Osteoblast (primary cell): ENCODE measurements at regions not wholly inside any gene's neighbourhood (a gene's known extent, or its start where the extent isn't known, plus 50 kb on each side); places are given as distances from the start of the nearest gene placed in this dataset.

Experiments used
- DNase-seq: peaks from one replicate; pipeline ENCODE4 v3.0.0; 2011; ENCODE audit warnings: low spot score, mixed read lengths; ENCODE audit not compliant: insufficient read length; ENCODE audit errors: missing footprints
- H2AFZ ChIP-seq: 2 replicates; pipeline ENCODE4 v1.6.0; 2011; ENCODE audit warnings: mild to moderate bottlenecking, low read length
- H3K27ac ChIP-seq: 2 replicates; pipeline ENCODE4 v1.5.1; 2011; ENCODE audit warnings: mild to moderate bottlenecking, low read depth, low read length, moderate library complexity
- H3K27me3 ChIP-seq: 2 replicates; pipeline ENCODE4 v1.6.0; 2012; ENCODE audit warnings: mild to moderate bottlenecking, control low read depth, inconsistent platforms, low read length, moderate library complexity; ENCODE audit not compliant: insufficient read depth
- H3K36me3 ChIP-seq: 2 replicates; pipeline ENCODE4 v1.5.1; 2011; ENCODE audit warnings: mild to moderate bottlenecking, low read length, control low read depth, moderate library complexity; ENCODE audit not compliant: insufficient read depth
- H3K4me1 ChIP-seq: 2 replicates; pipeline ENCODE4 v1.5.1; 2011; ENCODE audit warnings: mild to moderate bottlenecking, low read length, control low read depth, moderate library complexity; ENCODE audit not compliant: insufficient read depth
- H3K4me2 ChIP-seq: 2 replicates; pipeline ENCODE4 v1.6.0; 2011; ENCODE audit warnings: mild to moderate bottlenecking, low read length; ENCODE audit not compliant: insufficient read depth
- H3K4me3 ChIP-seq: fragments of 200-600 bp; sonication (generic); 3 replicates; pipeline ENCODE4 v1.5.1; 2012; ENCODE audit warnings: mild to moderate bottlenecking, low read length, inconsistent platforms; ENCODE audit not compliant: insufficient read depth
- H3K79me2 ChIP-seq: 2 replicates; pipeline ENCODE4 v1.6.0; 2012; ENCODE audit warnings: mild to moderate bottlenecking, low read length, control low read depth, inconsistent platforms; ENCODE audit not compliant: insufficient read depth
- H3K9me3 ChIP-seq: 2 replicates; pipeline ENCODE4 v1.5.1; 2011; ENCODE audit warnings: low read depth, low read length, control low read depth
- H4K20me1 ChIP-seq: 2 replicates; pipeline ENCODE4 v1.6.0; 2012; ENCODE audit warnings: mild to moderate bottlenecking, low read length, control low read depth; ENCODE audit not compliant: insufficient read depth
- TF ChIP-seq, protein P1 (sequence below): IDR thresholded peaks from 2 replicates; pipeline ENCODE4 v1.5.1; 2011; ENCODE audit warnings: mild to moderate bottlenecking, low read depth, low read length, moderate library complexity; ENCODE audit errors: extremely low read depth

DNA sequence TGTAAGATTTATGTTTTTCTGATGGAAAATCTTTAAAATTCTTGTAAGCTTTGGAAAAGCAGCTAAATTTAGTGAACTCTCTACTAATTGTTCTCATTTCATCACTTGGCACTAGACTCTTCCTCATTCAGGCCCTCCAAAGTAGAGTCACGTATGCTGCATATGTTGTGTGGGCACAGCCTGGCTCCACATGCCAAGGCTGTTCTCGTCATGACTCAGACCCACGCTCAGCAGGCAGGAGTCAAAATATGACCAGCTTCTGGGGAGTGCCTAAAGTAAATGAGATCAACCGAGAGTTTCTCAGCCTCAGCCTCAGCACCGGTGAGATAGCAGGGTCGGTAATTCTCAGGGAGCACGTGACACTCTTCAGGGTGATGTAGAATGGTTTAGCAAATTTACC lies 1672.9 kb downstream of the REEP3 start:
- H3K79me2 ChIP-seq, result no peaks in the 10 kb centered on the region
- H3K4me2 ChIP-seq, result no peak overlapping the region
- no peak for DNase-seq
- no peak overlapping the region for H3K27ac ChIP-seq
- H3K9me3 ChIP-seq, result peaks cover 3% of the 10 kb centered on the region
- H2AFZ ChIP-seq, result no peak overlapping the region
- H3K27me3 ChIP-seq, result no peaks in the 10 kb centered on the region
- no peaks in the 10 kb centered on the region for H3K36me3 ChIP-seq
- TF ChIP-seq, protein P1, sequence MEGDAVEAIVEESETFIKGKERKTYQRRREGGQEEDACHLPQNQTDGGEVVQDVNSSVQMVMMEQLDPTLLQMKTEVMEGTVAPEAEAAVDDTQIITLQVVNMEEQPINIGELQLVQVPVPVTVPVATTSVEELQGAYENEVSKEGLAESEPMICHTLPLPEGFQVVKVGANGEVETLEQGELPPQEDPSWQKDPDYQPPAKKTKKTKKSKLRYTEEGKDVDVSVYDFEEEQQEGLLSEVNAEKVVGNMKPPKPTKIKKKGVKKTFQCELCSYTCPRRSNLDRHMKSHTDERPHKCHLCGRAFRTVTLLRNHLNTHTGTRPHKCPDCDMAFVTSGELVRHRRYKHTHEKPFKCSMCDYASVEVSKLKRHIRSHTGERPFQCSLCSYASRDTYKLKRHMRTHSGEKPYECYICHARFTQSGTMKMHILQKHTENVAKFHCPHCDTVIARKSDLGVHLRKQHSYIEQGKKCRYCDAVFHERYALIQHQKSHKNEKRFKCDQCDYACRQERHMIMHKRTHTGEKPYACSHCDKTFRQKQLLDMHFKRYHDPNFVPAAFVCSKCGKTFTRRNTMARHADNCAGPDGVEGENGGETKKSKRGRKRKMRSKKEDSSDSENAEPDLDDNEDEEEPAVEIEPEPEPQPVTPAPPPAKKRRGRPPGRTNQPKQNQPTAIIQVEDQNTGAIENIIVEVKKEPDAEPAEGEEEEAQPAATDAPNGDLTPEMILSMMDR, result no peak
- H3K4me3 ChIP-seq, result no peak overlapping the region
- no peaks in the 10 kb centered on the region for H4K20me1 ChIP-seq
- no peaks in the 10 kb centered on the region for H3K4me1 ChIP-seq

DNA sequence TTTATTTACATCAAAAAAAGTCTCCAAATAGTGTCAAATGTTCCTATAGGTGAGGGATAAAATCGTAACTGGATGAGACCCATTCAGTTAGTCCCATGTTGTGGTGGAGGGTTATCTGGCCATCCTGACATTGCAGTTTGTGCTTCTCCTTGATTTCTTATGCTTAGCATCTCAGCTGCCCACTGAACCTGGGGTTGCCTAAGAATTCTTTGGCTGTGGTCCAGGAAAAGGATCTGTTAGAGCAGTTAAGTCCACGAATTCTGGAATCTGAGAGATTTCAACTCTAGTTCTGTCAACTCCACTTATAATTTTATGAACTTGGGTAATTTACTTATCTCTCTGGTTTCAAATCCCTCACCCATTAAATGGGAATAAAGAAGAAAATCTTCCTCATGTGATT lies 1673.4 kb downstream of the REEP3 start:
- Histone ChIP-seq H3K9me3 (peaks cover 3% of the 10 kb centered on the region), H3K36me3 (no peaks in the 10 kb centered on the region), H2AFZ (no peak overlapping the region), H3K27me3 (no peaks in the 10 kb centered on the region), H3K4me1 (no peaks in the 10 kb centered on the region), H3K79me2 (no peaks in the 10 kb centered on the region), H4K20me1 (no peaks in the 10 kb centered on the region), H3K27ac (no peak overlapping the region), H3K4me2 (no peak overlapping the region), H3K4me3 (no peak overlapping the region)
- TF ChIP-seq, protein P1, result no peak
- no peak for DNase-seq

DNA sequence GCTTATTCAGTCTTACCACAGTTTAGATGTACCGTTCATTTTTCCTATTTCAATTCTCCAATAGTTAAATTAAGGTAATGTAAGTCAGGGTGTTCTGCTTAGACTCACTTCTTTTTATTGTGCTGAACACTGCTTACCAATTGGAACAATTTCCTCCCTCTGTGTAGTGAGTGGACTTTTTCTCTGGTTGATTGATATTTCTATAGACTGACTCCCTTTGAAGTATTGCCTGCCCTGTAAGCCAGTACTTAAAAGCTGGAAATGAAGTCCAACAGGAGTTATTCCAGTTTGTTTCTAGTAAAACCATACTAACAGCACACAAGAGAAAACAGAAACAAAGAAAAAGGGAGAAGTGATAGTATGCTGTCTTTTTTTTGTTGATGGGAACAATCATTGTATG lies 1674.9 kb downstream of the REEP3 start:
- Histone ChIP-seq H3K79me2 (no peaks in the 10 kb centered on the region), H3K4me3 (no peak overlapping the region), H3K9me3 (peaks cover 3% of the 10 kb centered on the region), H2AFZ (no peak overlapping the region), H3K27ac (no peak overlapping the region), H3K4me2 (no peak overlapping the region), H3K36me3 (no peaks in the 10 kb centered on the region), H3K4me1 (no peaks in the 10 kb centered on the region), H3K27me3 (no peaks in the 10 kb centered on the region), H4K20me1 (no peaks in the 10 kb centered on the region)
- TF ChIP-seq, protein P1, result no peak
- DNase-seq, result no peak

DNA sequence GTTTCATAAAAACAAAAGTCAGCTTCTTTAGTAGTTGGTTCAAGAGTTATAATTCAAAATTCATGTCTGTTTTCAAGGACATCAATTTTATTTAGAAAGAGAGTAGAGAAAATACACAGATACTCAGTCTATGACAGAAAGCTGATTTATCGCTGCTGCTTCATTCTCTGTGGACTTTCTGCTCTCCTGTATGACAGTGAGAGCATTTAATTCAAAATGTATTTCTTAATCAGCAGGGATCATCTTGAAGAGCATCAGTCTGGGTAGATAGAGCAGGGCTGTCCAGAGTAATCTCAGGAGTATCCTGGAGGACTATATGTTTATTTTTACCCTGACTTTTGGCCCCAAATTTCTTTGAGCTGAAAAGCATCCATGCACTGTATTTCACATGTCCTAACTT lies 1676.7 kb downstream of the REEP3 start:
- no peak for DNase-seq
- H3K4me3 ChIP-seq, result no peak overlapping the region
- H2AFZ ChIP-seq, result no peak overlapping the region
- no peak overlapping the region for H3K27ac ChIP-seq
- H3K4me2 ChIP-seq, result no peak overlapping the region
- H4K20me1 ChIP-seq, result no peaks in the 10 kb centered on the region
- H3K36me3 ChIP-seq, result no peaks in the 10 kb centered on the region
- no peaks in the 10 kb centered on the region for H3K79me2 ChIP-seq
- H3K9me3 ChIP-seq, result peaks cover 3% of the 10 kb centered on the region
- TF ChIP-seq, protein P1, result no peak
- no peaks in the 10 kb centered on the region for H3K27me3 ChIP-seq
- no peaks in the 10 kb centered on the region for H3K4me1 ChIP-seq
